ENCODE measurements at regions not wholly inside any gene's neighbourhood (a gene's known extent, or its start where the extent isn't known, plus 50 kb on each side); places are given as distances from the start of the nearest gene placed in this dataset.
"Not testable (repeated sequence)": the region's sequence is repeated elsewhere in the genome, so short reads cannot be mapped to it uniquely, and the experiment has no call there.

GRCh38 chr1:221868593-221869303, 126.9 kb upstream of the DUSP10 start:
- WGBS, 2 donors, result 63 to 78% methylated on average over 3 of the region's 3 CpGs
- no peak for TF ChIP-seq POLR2A (IDR thresholded peaks at IDR 0.05)
- H3K4me3 ChIP-seq (ENCODE audit: low read depth, poor library complexity, severe bottlenecking), result no peak overlapping the region
- intact Hi-C loops (cut with DNase I; ENCODE audit: low total_unique reads), result no loop called here
- no peak for DNase-seq (ENCODE audit: low spot score in 2 of 2)

- intact Hi-C loops (cut with DNase I; ENCODE audit: low total_unique reads), result no loop called here
- no peak for TF ChIP-seq POLR2A (IDR thresholded peaks at IDR 0.05)
- no peak for TF ChIP-seq CTCF (IDR thresholded peaks at IDR 0.05)
- no peak for DNase-seq (ENCODE audit: low spot score in 2 of 2)
- no peak overlapping the region for H3K4me3 ChIP-seq (ENCODE audit: low read depth, poor library complexity, severe bottlenecking)
- WGBS, 2 donors, result 61 to 63% methylated on average over 1 of the region's 1 CpG
Observed at GRCh38 chr1:221867003-221867402, 125.1 kb upstream of the DUSP10 start.

GRCh38 chr1:221865808-221866207, 123.9 kb upstream of the DUSP10 start:
- no peak overlapping the region for H3K4me3 ChIP-seq (ENCODE audit: low read depth, poor library complexity, severe bottlenecking)
- DNase-seq (ENCODE audit: low spot score in 2 of 2), result no peak
- TF ChIP-seq CTCF (IDR thresholded peaks at IDR 0.05) (no peak), POLR2A (IDR thresholded peaks at IDR 0.05) (no peak)
- WGBS, 2 donors, result 83 to 86% methylated on average over 4 of the region's 4 CpGs
- intact Hi-C loops (cut with DNase I; ENCODE audit: low total_unique reads), result no loop called here

GRCh38 chr1:221863635-221864034, 121.7 kb upstream of the DUSP10 start:
- H3K4me3 ChIP-seq (ENCODE audit: low read depth, poor library complexity, severe bottlenecking), result no peak overlapping the region
- intact Hi-C loops (cut with DNase I; ENCODE audit: low total_unique reads), result no loop called here
- 91 to 97% methylated on average over 3 of the region's 3 CpGs for WGBS, 2 donors
- TF ChIP-seq POLR2A (IDR thresholded peaks at IDR 0.05) (no peak), CTCF (IDR thresholded peaks at IDR 0.05) (no peak)
- DNase-seq (ENCODE audit: low spot score in 2 of 2), result no peak

GRCh38 chr1:221862971-221863370, 121.1 kb upstream of the DUSP10 start:
- intact Hi-C loops (cut with DNase I; ENCODE audit: low total_unique reads), result no loop called here
- no peak for DNase-seq (ENCODE audit: low spot score in 2 of 2)
- TF ChIP-seq CTCF (IDR thresholded peaks at IDR 0.05), result no peak
- no peak for TF ChIP-seq POLR2A (IDR thresholded peaks at IDR 0.05)
- H3K4me3 ChIP-seq (ENCODE audit: low read depth, poor library complexity, severe bottlenecking), result no peak overlapping the region
- WGBS, 2 donors, result 89 to 92% methylated on average over 3 of the region's 3 CpGs

- intact Hi-C loops (cut with DNase I; ENCODE audit: low total_unique reads), result no loop called here
- DNase-seq (ENCODE audit: low spot score in 2 of 2), result peak in 1 of 2 donors; percentile 40
- no peak overlapping the region for H3K4me3 ChIP-seq (ENCODE audit: low read depth, poor library complexity, severe bottlenecking)
- WGBS, 2 donors, result 51 to 70% methylated on average over 3 of the region's 3 CpGs
- no peak for TF ChIP-seq CTCF (IDR thresholded peaks at IDR 0.05)
- no peak for TF ChIP-seq POLR2A (IDR thresholded peaks at IDR 0.05)
Observed at GRCh38 chr1:221858818-221859611, 117.1 kb upstream of the DUSP10 start.

GRCh38 chr1:221857094-221857444, 115.2 kb upstream of the DUSP10 start:
- intact Hi-C loops (cut with DNase I; ENCODE audit: low total_unique reads); DNase-seq (ENCODE audit: low spot score in 2 of 2); H3K4me3 ChIP-seq (ENCODE audit: low read depth, poor library complexity, severe bottlenecking): not testable (repeated sequence)
- WGBS, 2 donors, result 87 to 89% methylated on average over 4 of the region's 4 CpGs
